Activated CD4-positive, alpha-beta T cell treated with anti-CD3 and anti-CD28 coated beads for 48 hours (primary cell): ENCODE measurements at regions not wholly inside any gene's neighbourhood (a gene's known extent, or its start where the extent isn't known, plus 50 kb on each side); places are given as distances from the start of the nearest gene placed in this dataset.

Experiments used
- DNase-seq: peaks from one replicate; pipeline ENCODE4 v3.0.0-alpha.2; 2020

DNA sequence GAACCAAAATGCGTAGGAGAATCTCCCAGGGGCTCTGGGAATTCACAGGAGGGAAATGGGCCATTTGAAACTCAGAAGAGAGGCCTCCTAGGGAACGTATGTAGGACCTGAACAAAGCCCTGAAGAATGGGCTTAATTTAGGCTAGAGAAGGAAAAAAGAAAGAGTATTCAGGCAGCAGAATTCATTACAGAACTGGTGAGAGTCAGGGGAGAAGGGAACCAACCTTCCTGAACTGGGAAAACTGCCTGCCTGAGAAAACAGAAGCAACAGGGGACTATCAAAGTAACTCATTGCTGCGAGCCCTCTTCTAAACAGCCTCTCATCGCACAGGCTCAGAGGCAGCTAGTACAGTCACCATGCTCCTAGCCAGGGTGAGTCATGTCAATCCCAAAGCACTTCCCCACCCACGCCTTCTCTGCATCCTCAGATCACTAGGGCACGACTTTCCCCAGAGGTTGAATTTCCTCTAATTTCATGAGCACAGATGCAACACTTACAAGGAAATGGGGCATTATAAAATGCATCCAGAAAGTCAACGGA lies 98.1 kb downstream of the ADSS2 start:
- peak; percentile 22 for DNase-seq

DNA sequence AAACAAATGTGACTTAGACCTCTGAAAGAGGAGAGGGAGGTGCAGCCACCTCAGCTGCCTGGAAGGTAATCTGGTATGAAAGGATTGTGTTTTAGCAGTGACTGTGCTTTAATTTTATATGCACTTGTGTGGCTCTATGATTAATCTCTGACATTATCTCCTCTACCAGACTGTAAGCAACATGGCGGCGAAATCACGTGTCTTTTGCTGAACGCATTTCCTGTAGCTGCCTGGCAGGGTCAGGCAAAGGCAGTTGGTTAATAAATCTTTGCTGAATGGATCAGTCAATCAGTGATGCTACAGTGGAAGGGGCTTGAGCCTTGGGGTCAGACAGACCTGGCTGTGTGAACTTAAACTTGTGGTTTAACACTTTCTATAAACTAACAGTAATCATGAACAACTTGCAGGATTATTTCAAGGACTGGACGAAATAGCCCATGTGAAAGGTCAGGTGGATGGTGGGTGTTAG lies 96.9 kb downstream of the ADSS2 start:
- no peak for DNase-seq

DNA sequence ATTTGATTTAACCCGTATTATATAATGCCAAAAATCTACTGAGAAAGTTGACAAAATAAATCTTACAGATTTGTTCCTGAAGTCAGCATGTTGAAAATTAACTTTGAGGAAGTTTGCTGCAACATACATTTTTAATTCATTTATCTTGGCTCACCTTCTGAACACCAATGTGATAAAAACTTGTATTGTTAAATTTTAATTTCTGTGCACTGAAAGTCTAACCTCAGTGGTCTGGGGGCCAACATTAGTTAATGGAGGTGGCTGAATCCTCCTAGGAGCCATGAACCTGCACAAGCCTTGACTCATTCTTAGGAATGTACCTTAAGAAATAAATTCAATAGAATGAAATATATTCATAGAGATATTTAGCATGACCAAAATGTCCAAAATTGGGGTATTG lies 95.3 kb downstream of the ADSS2 start:
- no peak for DNase-seq
